GM12873 (cell line): ENCODE measurements at regions not wholly inside any gene's neighbourhood (a gene's known extent, or its start where the extent isn't known, plus 50 kb on each side); places are given as distances from the start of the nearest gene placed in this dataset.

Experiments used
- CTCF ChIP-seq: IDR thresholded peaks from 2 replicates; pipeline ENCODE4 v1.5.1; 2012; ENCODE audit warnings: low read depth, mild to moderate bottlenecking, moderate library complexity, low read length, control low read depth; ENCODE audit not compliant: insufficient read depth; ENCODE audit errors: missing control alignments

- no peak for TF ChIP-seq CTCF
Measured at GRCh38 chr4:138659037-138659811, 356.4 kb upstream of the NOCT start.

- TF ChIP-seq CTCF, result no peak
Measured at GRCh38 chr4:138658518-138658917, 357.1 kb upstream of the NOCT start.

GRCh38 chr4:138656990-138657389 lies 358.6 kb upstream of the NOCT start:
- TF ChIP-seq CTCF, result no peak

- TF ChIP-seq CTCF, result no peak
Measured at GRCh38 chr4:138655985-138656384, 359.6 kb upstream of the NOCT start.

GRCh38 chr4:138655286-138655685 lies 360.3 kb upstream of the NOCT start:
- no peak for TF ChIP-seq CTCF

GRCh38 chr4:138650929-138651448 lies 364.6 kb upstream of the NOCT start:
- TF ChIP-seq CTCF, result no peak

- no peak for TF ChIP-seq CTCF
Measured at GRCh38 chr4:138650495-138650894, 365.1 kb upstream of the NOCT start.
